ENCODE measurements at regions not wholly inside any gene's neighbourhood (a gene's known extent, or its start where the extent isn't known, plus 50 kb on each side); places are given as distances from the start of the nearest gene placed in this dataset.
A peak's percentile ranks its signal among the peaks of the same experiment; 100 is the strongest.

GRCh38 chr1:57976216-57976615 is 552.4 kb upstream of the DAB1 start:
- Histone ChIP-seq H3K9me2 (no peaks in the 10 kb centered on the region), H3K27me3 (ENCODE audit: insufficient read depth) (no peaks in the 10 kb centered on the region), H3K9ac (no peak overlapping the region), H3K4me3 (ENCODE audit: low read depth in 2 of 2, low read length in 1 of 2) (no peak overlapping the region), H3K36me3 (replicated peaks in 1 of 2; ENCODE audit: control insufficient read depth in 1 of 2, insufficient read depth in 2 of 2, low read length in 1 of 2) (no peaks in the 10 kb centered on the region), H2AFZ (ENCODE audit: low read depth) (no peak overlapping the region), H3K4me1 (ENCODE audit: control insufficient read depth in 1 of 2, insufficient read depth in 2 of 2, low read depth in 1 of 2, low read length in 1 of 2) (peaks cover 0 to 4% of the 10 kb centered on the region in 2 experiments; a peak in 1 of 4 replicates), H3K27ac (ENCODE audit: low read depth in 2 of 2, low read length in 1 of 2) (no peak overlapping the region), H3F3A (replicated peaks; ENCODE audit: insufficient read depth) (no peaks in the 10 kb centered on the region), H4K20me1 (ENCODE audit: insufficient read depth) (no peaks in the 10 kb centered on the region), H3K79me2 (ENCODE audit: insufficient read depth) (no peaks in the 10 kb centered on the region), H3K4me2 (no peak overlapping the region), H3K9me3 (no peaks in the 10 kb centered on the region)
- TF ChIP-seq RFX5 (IDR thresholded peaks at IDR 0.05; ENCODE audit: low read length) (no peak), NRF1 (IDR thresholded peaks at IDR 0.05; ENCODE audit: low read depth, low read length) (no peak), EP300 (IDR thresholded peaks at IDR 0.05; ENCODE audit: borderline replicate concordance in 1 of 2, low read depth in 1 of 2, low read length in 1 of 2) (peak in 1 of 2 experiments; percentile 31; a peak in 1 of 4 replicates), GATA2 (CRISPR knock-in tag; IDR thresholded peaks at IDR 0.05) (no peak), ZBTB33 (IDR thresholded peaks at IDR 0.05; ENCODE audit: borderline replicate concordance, low read depth) (no peak), MEF2A (IDR thresholded peaks at IDR 0.05; ENCODE audit: borderline replicate concordance, low read depth) (no peak), RAD21 (IDR thresholded peaks at IDR 0.05; ENCODE audit: low read length) (peak; percentile 67), YY1 (IDR thresholded peaks at IDR 0.05; ENCODE audit: low read depth) (no peak), IRF3 (IDR thresholded peaks at IDR 0.05; ENCODE audit: low read depth, low read length) (no peak), FOSL2 (IDR thresholded peaks at IDR 0.05; ENCODE audit: borderline replicate concordance, low read depth) (no peak), MXI1 (IDR thresholded peaks at IDR 0.05; ENCODE audit: low read depth, low read length) (no peak), CTCF (IDR thresholded peaks at IDR 0.05) (peak; percentile 32), SMC3 (IDR thresholded peaks at IDR 0.05; ENCODE audit: low read depth, low read length) (peak; percentile 60)
- ChIA-PET CTCF (interaction anchor here (0.6 to 1.7 kb wide), 10 partner anchors 8 to 554 kb away, joined by 3 to 10 read pairs (median 3); no protein-coding TSS in a partner anchor), POLR2A (interaction anchor here (0.6 kb wide), 1 partner anchor 137 kb away, joined by 3 read pairs; no protein-coding TSS in a partner anchor)
- DNase-seq: peak; percentile 23
- 27% methylated on average over 5 of the region's 5 CpGs for WGBS (ENCODE audit: low lambda C conversion rate)

All from SK-N-SH (cell line).